ENCODE measurements at regions not wholly inside any gene's neighbourhood (a gene's known extent, or its start where the extent isn't known, plus 50 kb on each side); places are given as distances from the start of the nearest gene placed in this dataset.

GRCh38 chr10:33669904-33670303 is 335.4 kb upstream of the NRP1 start:
- H3K4me1 ChIP-seq = peaks cover 0 to 16% (median 1%) of the 10 kb centered on the region in 9 donors
- WGBS, 2 donors = 94 to 98% methylated on average over 5 of the region's 5 CpGs
- no peak overlapping the region for H3K27ac ChIP-seq
- DNase-seq (no peak), ATAC-seq (no peak)
- intact Hi-C loops (cut with DNase I) = loop anchor here in 2 of 10 donors (10.0 kb wide), 2 partner anchors 105 to 335 kb away; partner anchors contain the start of gene NRP1 (in 1 of the 2)
- peaks cover 0 to 3% (median 0%) of the 10 kb centered on the region in 11 donors for H3K9me3 ChIP-seq
- no peak for TF ChIP-seq CTCF (IDR thresholded peaks at IDR 0.05)
- no peaks in the 10 kb centered on the region for H3K27me3 ChIP-seq
- no peaks in the 10 kb centered on the region for H3K36me3 ChIP-seq
- H3K4me3 ChIP-seq = no peak overlapping the region

GRCh38 chr10:33666686-33667480 is 332.4 kb upstream of the NRP1 start:
- no peak for ATAC-seq
- WGBS, 2 donors = 82 to 85% methylated on average over 5 of the region's 5 CpGs
- TF ChIP-seq CTCF (IDR thresholded peaks at IDR 0.05) = no peak
- peaks cover 0 to 14% (median 0%) of the 10 kb centered on the region in 11 donors for H3K9me3 ChIP-seq
- no peak overlapping the region for H3K27ac ChIP-seq
- no peak overlapping the region for H3K4me3 ChIP-seq
- intact Hi-C loops (cut with DNase I) = loop anchor here in 1 of 10 donors (10.0 kb wide), 1 partner anchor 332 kb away; the partner anchor contains the start of gene NRP1
- peaks cover 0 to 31% (median 6%) of the 10 kb centered on the region in 9 donors for H3K4me1 ChIP-seq
- no peak for DNase-seq
- H3K36me3 ChIP-seq = no peaks in the 10 kb centered on the region
- no peaks in the 10 kb centered on the region for H3K27me3 ChIP-seq

- Histone ChIP-seq H3K4me3 (no peak overlapping the region), H3K36me3 (no peaks in the 10 kb centered on the region), H3K4me1 (peaks cover 0 to 42% (median 16%) of the 10 kb centered on the region in 9 donors), H3K27ac (no peak overlapping the region), H3K27me3 (no peaks in the 10 kb centered on the region), H3K9me3 (peaks cover 0 to 14% (median 0%) of the 10 kb centered on the region in 11 donors)
- intact Hi-C loops (cut with DNase I) = loop anchor here in 1 of 10 donors (10.0 kb wide), 1 partner anchor 331 kb away; the partner anchor contains the start of gene NRP1
- no peak for TF ChIP-seq CTCF (IDR thresholded peaks at IDR 0.05)
- ATAC-seq (no peak), DNase-seq (no peak)
Observed at GRCh38 chr10:33665501-33665900, 331.0 kb upstream of the NRP1 start.

- DNase-seq (no peak), ATAC-seq (peak in 4 of 8 donors; percentile 27 to 59 (median 50))
- no peaks in the 10 kb centered on the region for H3K27me3 ChIP-seq
- WGBS, 2 donors = 74 to 75% methylated on average over 3 of the region's 3 CpGs
- peak overlapping the region in 3 of 10 donors; percentile 23 to 47 (median 42) for H3K27ac ChIP-seq
- peaks cover 0 to 42% (median 18%) of the 10 kb centered on the region in 9 donors for H3K4me1 ChIP-seq
- intact Hi-C loops (cut with DNase I) = loop anchor here in 3 of 10 donors (5.0 to 10.0 kb wide), 3 partner anchors 53 to 332 kb away; partner anchors contain the start of gene NRP1 (in 2 of the 3)
- no peaks in the 10 kb centered on the region for H3K36me3 ChIP-seq
- H3K4me3 ChIP-seq = no peak overlapping the region
- no peak for TF ChIP-seq CTCF (IDR thresholded peaks at IDR 0.05)
- H3K9me3 ChIP-seq = peaks cover 0 to 14% (median 0%) of the 10 kb centered on the region in 11 donors
Observed at GRCh38 chr10:33664070-33664469, 329.6 kb upstream of the NRP1 start.
